ENCODE measurements at regions not wholly inside any gene's neighbourhood (a gene's known extent, or its start where the extent isn't known, plus 50 kb on each side); places are given as distances from the start of the nearest gene placed in this dataset.

DNA sequence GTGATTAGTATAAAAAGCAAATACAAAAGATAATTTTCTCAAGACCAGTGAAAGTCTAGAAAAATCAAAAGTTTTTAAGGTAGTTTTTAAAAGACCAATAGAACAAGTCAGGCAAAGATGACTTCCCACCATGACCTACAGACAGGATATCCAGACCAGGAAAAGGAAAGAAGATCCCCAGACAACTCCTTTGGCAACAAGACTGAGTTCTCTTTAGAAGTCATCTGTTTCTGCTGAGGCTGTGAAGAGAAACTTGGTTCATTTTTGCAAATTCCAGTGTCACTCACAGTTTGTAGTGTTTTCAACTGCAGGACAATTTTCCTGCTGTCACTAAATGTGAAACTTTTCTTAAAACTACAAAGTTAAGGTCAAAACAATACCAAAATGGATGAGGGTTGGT is 240.9 kb upstream of the SIX2 start:
- TF ChIP-seq, protein P1, sequence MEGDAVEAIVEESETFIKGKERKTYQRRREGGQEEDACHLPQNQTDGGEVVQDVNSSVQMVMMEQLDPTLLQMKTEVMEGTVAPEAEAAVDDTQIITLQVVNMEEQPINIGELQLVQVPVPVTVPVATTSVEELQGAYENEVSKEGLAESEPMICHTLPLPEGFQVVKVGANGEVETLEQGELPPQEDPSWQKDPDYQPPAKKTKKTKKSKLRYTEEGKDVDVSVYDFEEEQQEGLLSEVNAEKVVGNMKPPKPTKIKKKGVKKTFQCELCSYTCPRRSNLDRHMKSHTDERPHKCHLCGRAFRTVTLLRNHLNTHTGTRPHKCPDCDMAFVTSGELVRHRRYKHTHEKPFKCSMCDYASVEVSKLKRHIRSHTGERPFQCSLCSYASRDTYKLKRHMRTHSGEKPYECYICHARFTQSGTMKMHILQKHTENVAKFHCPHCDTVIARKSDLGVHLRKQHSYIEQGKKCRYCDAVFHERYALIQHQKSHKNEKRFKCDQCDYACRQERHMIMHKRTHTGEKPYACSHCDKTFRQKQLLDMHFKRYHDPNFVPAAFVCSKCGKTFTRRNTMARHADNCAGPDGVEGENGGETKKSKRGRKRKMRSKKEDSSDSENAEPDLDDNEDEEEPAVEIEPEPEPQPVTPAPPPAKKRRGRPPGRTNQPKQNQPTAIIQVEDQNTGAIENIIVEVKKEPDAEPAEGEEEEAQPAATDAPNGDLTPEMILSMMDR (IDR thresholded peaks at IDR 0.05; ENCODE audit: poor library complexity, severe bottlenecking) = no peak
- TF ChIP-seq TAF1 (IDR thresholded peaks at IDR 0.05; ENCODE audit: low read depth) (no peak), EZH2 (IDR thresholded peaks at IDR 0.05; ENCODE audit: borderline replicate concordance, insufficient read depth, low read length, poor library complexity, severe bottlenecking) (no peak), POLR2AphosphoS5 (IDR thresholded peaks at IDR 0.05) (no peak), RAD21 (conservative IDR thresholded peaks at IDR 0.05) (no peak), EP300 (conservative IDR thresholded peaks at IDR 0.05; ENCODE audit: poor library complexity, severe bottlenecking) (no peak), SMC3 (conservative IDR thresholded peaks at IDR 0.05; ENCODE audit: poor library complexity) (no peak), MXI1 (conservative IDR thresholded peaks at IDR 0.05; ENCODE audit: poor library complexity, severe bottlenecking) (no peak)
- TF ChIP-seq, protein P2, sequence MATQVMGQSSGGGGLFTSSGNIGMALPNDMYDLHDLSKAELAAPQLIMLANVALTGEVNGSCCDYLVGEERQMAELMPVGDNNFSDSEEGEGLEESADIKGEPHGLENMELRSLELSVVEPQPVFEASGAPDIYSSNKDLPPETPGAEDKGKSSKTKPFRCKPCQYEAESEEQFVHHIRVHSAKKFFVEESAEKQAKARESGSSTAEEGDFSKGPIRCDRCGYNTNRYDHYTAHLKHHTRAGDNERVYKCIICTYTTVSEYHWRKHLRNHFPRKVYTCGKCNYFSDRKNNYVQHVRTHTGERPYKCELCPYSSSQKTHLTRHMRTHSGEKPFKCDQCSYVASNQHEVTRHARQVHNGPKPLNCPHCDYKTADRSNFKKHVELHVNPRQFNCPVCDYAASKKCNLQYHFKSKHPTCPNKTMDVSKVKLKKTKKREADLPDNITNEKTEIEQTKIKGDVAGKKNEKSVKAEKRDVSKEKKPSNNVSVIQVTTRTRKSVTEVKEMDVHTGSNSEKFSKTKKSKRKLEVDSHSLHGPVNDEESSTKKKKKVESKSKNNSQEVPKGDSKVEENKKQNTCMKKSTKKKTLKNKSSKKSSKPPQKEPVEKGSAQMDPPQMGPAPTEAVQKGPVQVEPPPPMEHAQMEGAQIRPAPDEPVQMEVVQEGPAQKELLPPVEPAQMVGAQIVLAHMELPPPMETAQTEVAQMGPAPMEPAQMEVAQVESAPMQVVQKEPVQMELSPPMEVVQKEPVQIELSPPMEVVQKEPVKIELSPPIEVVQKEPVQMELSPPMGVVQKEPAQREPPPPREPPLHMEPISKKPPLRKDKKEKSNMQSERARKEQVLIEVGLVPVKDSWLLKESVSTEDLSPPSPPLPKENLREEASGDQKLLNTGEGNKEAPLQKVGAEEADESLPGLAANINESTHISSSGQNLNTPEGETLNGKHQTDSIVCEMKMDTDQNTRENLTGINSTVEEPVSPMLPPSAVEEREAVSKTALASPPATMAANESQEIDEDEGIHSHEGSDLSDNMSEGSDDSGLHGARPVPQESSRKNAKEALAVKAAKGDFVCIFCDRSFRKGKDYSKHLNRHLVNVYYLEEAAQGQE (IDR thresholded peaks at IDR 0.05; ENCODE audit: borderline replicate concordance) = no peak
